Activated CD4-positive, alpha-beta memory T cell treated with anti-CD3 and anti-CD28 coated beads for 36 hours (primary cell): ENCODE measurements at regions not wholly inside any gene's neighbourhood (a gene's known extent, or its start where the extent isn't known, plus 50 kb on each side); places are given as distances from the start of the nearest gene placed in this dataset.

Experiments used
- CTCF ChIA-PET: fragments of 350-600 bp; sonication (Branson Sonifier 250); formaldehyde crosslinking; loops from one replicate; lab custom pipeline; 2021; ENCODE audit warnings: antibody characterized with exemption, inconsistent platforms; lab: Charles Lee
- POLR2A ChIA-PET: fragments of 350-600 bp; sonication (Branson Sonifier 250); formaldehyde crosslinking; loops from one replicate; lab custom pipeline; 2021; ENCODE audit warnings: antibody characterized with exemption; lab: Charles Lee
- DNase-seq: peaks from one replicate; pipeline ENCODE4 v3.0.0-alpha.2; 2020
- H3K27ac Mint-ChIP-seq: one replicate; pipeline ENCODE4 v1.8.0; 2021; ENCODE audit warnings: mixed read lengths
- H3K27me3 Mint-ChIP-seq: one replicate; pipeline ENCODE4 v1.8.0; 2021; ENCODE audit warnings: mixed read lengths
- H3K36me3 Mint-ChIP-seq: one replicate; pipeline ENCODE4 v1.8.0; 2021; ENCODE audit warnings: mixed read lengths
- H3K4me1 Mint-ChIP-seq: one replicate; pipeline ENCODE4 v1.8.0; 2021; ENCODE audit warnings: low read depth, mixed read lengths
- H3K4me3 Mint-ChIP-seq: one replicate; pipeline ENCODE4 v1.8.0; 2021; ENCODE audit warnings: mild to moderate bottlenecking, mixed read lengths
- H3K9me3 Mint-ChIP-seq: one replicate; pipeline ENCODE4 v1.8.0; 2021; ENCODE audit warnings: mixed read lengths
- intact Hi-C: fragments of 100-400 bp; cut with micrococcal nuclease; formaldehyde crosslinking; loops from one replicate; pipeline ENCODE4 v1.15.1; 2023

DNA sequence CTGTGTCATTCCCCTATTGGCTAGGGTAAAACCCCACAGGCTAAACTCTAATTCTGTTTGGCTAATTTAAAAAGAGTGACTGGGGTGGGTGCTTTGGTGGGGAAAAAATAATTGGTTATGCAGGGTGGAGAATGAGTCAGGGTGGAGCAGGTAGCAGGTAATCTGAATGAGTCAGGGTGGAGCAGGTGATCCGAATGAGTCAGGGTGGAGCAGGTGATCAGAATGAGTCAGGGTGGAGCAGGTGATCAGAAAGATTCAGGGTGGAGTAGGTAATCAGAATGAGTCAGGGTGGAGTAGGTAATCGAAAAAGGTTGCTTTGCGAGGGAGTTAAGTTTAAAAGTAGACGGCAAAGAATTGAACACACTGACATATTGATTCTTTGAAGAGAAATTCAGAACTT, 1218.8 kb upstream of the ATXN8OS start:
- intact Hi-C loops = no loop called here
- H3K9me3 Mint-ChIP-seq = peaks cover 13% of the 10 kb centered on the region
- ChIA-PET POLR2A (no interaction called here), CTCF (no interaction called here)
- H3K36me3 Mint-ChIP-seq = no peaks in the 10 kb centered on the region
- no peaks in the 10 kb centered on the region for H3K4me1 Mint-ChIP-seq
- no peak overlapping the region for H3K27ac Mint-ChIP-seq
- H3K4me3 Mint-ChIP-seq = no peak overlapping the region
- no peak for DNase-seq
- no peaks in the 10 kb centered on the region for H3K27me3 Mint-ChIP-seq

DNA sequence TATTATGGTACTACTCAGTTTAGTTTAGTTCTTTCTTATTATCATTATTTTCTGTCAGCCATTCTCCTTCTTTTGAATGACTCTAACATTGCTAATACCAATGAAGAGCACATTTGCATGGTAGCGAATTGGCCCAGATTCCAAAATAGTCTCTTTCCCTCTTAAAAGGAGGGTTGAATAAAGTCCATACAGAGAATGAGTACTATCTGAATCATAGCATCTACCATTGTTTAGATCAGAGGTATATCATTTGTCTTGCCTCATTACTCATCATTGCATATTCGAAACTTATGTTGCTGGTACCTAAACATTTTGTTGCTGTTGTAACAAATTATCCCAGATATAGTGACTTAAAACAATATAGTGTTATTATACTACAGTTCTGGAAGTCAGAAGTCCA, 1235.3 kb upstream of the ATXN8OS start:
- ChIA-PET CTCF (no interaction called here), POLR2A (no interaction called here)
- Mint-ChIP-seq H3K9me3 (peaks cover 11% of the 10 kb centered on the region), H3K36me3 (no peaks in the 10 kb centered on the region), H3K27me3 (no peaks in the 10 kb centered on the region), H3K4me1 (no peaks in the 10 kb centered on the region), H3K27ac (no peak overlapping the region), H3K4me3 (no peak overlapping the region)
- no peak for DNase-seq
- intact Hi-C loops = no loop called here

DNA sequence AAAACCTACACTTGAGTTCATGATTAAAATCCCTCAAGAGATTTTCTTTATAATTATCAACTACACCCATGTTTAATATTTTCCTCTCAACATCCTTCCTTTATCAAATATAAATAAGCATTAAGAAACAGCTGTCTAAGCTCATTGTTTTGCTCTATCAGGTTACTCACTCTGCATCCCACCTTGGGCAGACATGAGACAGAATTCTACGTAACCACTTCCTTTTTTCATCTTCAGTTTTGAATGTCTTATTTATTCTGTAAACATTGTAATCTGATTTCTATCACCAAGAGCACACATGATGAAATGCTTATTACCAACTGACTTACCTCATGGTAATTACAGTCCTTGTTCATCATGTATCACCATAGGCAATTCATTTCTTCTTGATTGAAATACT, 1256.6 kb upstream of the ATXN8OS start:
- DNase-seq = no peak
- Mint-ChIP-seq H3K36me3 (no peaks in the 10 kb centered on the region), H3K27me3 (no peaks in the 10 kb centered on the region), H3K4me1 (no peaks in the 10 kb centered on the region), H3K4me3 (no peak overlapping the region), H3K9me3 (peaks cover 19% of the 10 kb centered on the region), H3K27ac (no peak overlapping the region)
- ChIA-PET CTCF (no interaction called here), POLR2A (no interaction called here)
- intact Hi-C loops = no loop called here

DNA sequence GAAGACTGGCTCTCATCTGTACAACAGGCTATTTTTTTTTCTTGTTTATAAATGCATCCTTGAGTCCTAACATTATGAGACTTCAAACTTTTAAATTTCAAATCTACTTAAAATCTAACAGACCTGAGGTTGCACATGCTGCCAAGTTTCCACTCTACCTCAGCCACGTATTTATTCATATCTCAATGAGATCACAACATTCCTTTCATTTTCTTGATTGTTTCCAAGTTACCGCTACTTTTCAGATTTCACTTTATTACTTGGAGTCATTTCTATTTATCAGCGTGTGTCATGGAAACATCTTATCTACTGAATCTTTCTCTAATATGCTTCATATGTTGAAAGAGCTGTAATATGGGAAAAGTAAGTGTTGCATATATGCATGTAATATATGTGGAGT, 1257.5 kb upstream of the ATXN8OS start:
- CTCF ChIA-PET = no interaction called here
- H3K27me3 Mint-ChIP-seq = no peaks in the 10 kb centered on the region
- H3K27ac Mint-ChIP-seq = no peak overlapping the region
- DNase-seq = no peak
- peaks cover 20% of the 10 kb centered on the region for H3K9me3 Mint-ChIP-seq
- no peak overlapping the region for H3K4me3 Mint-ChIP-seq
- intact Hi-C loops = no loop called here
- H3K4me1 Mint-ChIP-seq = no peaks in the 10 kb centered on the region
- POLR2A ChIA-PET = no interaction called here
- H3K36me3 Mint-ChIP-seq = no peaks in the 10 kb centered on the region

DNA sequence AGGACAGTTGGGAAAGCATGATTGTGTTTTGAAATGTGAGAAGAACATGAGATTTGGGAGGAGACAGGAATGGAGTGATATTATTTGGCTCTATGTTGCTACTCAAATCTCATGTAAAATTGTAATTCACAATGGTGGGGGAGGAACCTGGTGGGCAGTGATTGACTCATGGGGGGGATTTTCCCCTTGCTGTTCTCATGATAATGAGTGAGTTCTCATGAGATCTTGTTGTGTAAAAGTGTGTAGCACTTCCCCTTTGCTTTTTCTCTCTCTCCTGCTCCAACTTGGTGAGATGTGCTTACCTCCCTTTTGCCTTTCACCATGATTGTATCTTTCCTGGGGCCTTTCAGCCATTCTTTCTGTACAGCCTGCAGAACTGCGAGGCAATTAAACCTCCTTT, 1261.0 kb upstream of the ATXN8OS start:
- Mint-ChIP-seq H3K9me3 (peaks cover 24% of the 10 kb centered on the region), H3K4me3 (no peak overlapping the region), H3K36me3 (no peaks in the 10 kb centered on the region), H3K27me3 (no peaks in the 10 kb centered on the region), H3K4me1 (no peaks in the 10 kb centered on the region), H3K27ac (no peak overlapping the region)
- POLR2A ChIA-PET = no interaction called here
- CTCF ChIA-PET = no interaction called here
- intact Hi-C loops = no loop called here
- DNase-seq = no peak

DNA sequence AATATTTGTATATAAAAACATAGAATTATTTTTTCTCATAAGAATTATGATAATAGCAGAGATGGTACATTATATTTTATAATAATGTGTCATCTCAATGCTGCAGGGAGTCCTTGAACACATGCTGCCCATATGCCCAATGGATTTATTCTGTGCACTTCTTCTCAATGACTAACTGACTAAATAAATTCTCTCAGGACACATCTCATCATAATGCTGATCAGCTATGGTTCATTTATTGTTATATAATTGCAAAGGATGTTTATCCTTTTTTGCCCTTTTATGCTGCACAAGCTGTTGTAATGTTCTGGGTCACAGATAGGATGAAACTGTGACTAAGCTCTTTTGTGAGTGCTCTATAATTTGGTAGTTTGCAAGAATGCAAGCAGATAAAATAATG, 1273.3 kb upstream of the ATXN8OS start:
- CTCF ChIA-PET = no interaction called here

DNA sequence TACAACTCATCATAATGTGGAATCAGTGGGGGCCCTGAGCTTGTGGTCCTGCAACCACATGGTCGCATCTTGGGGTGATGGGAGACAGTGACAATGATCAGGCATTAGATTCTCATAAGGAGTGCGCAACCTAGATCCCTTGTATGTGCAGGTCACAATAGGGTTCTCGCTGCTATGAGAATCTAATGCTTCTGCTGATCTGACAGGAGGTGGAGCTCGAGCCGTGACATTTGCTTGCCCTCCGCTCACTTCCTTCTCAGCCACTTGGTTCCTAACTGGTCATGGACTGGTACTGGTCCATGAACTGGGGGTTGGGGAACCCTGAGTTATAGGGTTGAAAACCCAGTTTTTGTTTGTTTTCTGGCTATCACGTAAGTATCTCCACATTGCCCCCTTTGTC, 1290.9 kb upstream of the ATXN8OS start:
- Mint-ChIP-seq H3K9me3 (peaks cover 7% of the 10 kb centered on the region), H3K36me3 (no peaks in the 10 kb centered on the region), H3K4me3 (no peak overlapping the region), H3K27ac (no peak overlapping the region), H3K4me1 (no peaks in the 10 kb centered on the region), H3K27me3 (no peaks in the 10 kb centered on the region)
- CTCF ChIA-PET = no interaction called here
- DNase-seq = no peak
- intact Hi-C loops = no loop called here
- POLR2A ChIA-PET = no interaction called here

More for the DNA sequence above, 1273.3 kb upstream of the ATXN8OS start:
- H3K4me1 Mint-ChIP-seq = no peaks in the 10 kb centered on the region
- POLR2A ChIA-PET = no interaction called here
- H3K36me3 Mint-ChIP-seq = no peaks in the 10 kb centered on the region
- H3K27me3 Mint-ChIP-seq = no peaks in the 10 kb centered on the region
- intact Hi-C loops = no loop called here
- DNase-seq = no peak
- no peak overlapping the region for H3K4me3 Mint-ChIP-seq
- H3K9me3 Mint-ChIP-seq = peaks cover 15% of the 10 kb centered on the region
- no peak overlapping the region for H3K27ac Mint-ChIP-seq

DNA sequence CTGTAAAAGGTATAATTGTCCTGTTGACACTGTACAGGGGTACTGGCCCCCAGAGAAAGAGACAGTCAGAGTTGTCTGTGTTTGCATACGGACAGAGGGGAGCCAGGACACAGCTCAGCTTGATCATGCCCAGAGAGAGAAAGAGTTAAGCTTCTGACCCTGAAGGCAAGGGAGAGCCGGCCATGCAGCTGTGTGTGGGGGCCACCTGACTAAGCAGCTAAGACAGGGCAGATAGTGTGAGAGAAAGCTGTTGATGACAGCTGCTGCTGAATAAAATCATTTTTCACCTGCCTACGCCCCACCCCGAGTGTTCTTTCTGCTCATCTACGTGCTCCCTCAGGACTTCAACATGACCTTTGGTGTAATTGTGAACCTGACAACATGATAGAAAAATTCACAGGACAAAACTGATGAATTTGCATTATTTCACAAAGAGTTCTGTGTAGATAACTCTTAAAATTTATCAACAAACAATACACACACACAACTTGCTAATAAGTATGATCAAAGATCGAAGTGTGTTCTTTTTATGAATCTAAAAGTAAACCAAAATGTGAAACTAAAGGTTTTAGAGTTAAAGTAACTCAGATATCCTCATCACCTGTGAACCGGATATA, 1294.3 kb upstream of the ATXN8OS start:
- peaks cover 6% of the 10 kb centered on the region for H3K9me3 Mint-ChIP-seq
- H3K27ac Mint-ChIP-seq = no peak overlapping the region
- ChIA-PET CTCF (no interaction called here), POLR2A (no interaction called here)
- no peak overlapping the region for H3K4me3 Mint-ChIP-seq
- H3K27me3 Mint-ChIP-seq = no peaks in the 10 kb centered on the region
- intact Hi-C loops = no loop called here
- H3K36me3 Mint-ChIP-seq = no peaks in the 10 kb centered on the region
- H3K4me1 Mint-ChIP-seq = no peaks in the 10 kb centered on the region
- no peak for DNase-seq

DNA sequence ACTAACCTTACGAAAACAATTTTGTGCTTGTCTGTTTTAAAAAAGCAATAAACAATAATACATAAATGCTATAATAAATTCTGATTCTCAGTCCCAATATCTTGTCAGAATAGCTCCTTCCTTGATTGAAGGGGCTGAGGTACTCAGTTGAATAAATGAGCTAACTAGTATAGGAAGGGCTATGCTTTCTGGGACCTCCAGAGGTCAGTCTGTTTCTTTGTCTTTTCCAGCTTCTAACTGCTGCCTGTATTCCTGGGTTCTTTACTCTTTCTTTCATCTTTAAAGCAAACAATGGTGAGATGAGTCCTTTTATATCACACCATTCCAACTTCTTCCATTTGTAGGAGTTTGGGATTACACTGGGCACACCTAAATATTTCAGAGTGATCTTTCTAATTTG, 1297.0 kb upstream of the ATXN8OS start:
- CTCF ChIA-PET = no interaction called here
- no peak for DNase-seq
- POLR2A ChIA-PET = no interaction called here
- Mint-ChIP-seq H3K27me3 (no peaks in the 10 kb centered on the region), H3K36me3 (no peaks in the 10 kb centered on the region), H3K4me1 (no peaks in the 10 kb centered on the region), H3K9me3 (peaks cover 6% of the 10 kb centered on the region), H3K4me3 (no peak overlapping the region), H3K27ac (no peak overlapping the region)
- intact Hi-C loops = no loop called here

DNA sequence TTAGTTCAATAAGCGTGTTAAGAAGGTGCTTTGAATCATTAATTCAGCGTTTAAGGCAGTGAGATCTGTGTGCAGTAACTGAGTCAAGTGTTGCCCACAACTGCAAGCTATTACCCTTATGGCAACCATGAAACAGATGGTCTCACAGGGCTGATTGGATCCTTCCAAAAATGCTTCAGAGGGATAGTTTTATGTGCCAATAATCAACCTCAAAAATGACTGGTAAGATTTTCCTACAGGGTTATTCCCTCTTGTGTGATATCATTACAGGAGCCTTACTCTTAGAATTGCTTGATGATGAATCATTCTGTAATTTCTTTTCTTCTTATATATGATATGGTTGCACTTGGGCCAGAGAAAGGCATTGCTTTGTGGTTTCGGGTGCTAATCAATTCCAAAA, 1299.2 kb upstream of the ATXN8OS start:
- H3K9me3 Mint-ChIP-seq = peaks cover 4% of the 10 kb centered on the region
- CTCF ChIA-PET = no interaction called here
- no peak for DNase-seq
- H3K27ac Mint-ChIP-seq = no peak overlapping the region
- POLR2A ChIA-PET = no interaction called here
- H3K27me3 Mint-ChIP-seq = no peaks in the 10 kb centered on the region
- no peak overlapping the region for H3K4me3 Mint-ChIP-seq
- H3K36me3 Mint-ChIP-seq = no peaks in the 10 kb centered on the region
- intact Hi-C loops = no loop called here
- H3K4me1 Mint-ChIP-seq = no peaks in the 10 kb centered on the region

DNA sequence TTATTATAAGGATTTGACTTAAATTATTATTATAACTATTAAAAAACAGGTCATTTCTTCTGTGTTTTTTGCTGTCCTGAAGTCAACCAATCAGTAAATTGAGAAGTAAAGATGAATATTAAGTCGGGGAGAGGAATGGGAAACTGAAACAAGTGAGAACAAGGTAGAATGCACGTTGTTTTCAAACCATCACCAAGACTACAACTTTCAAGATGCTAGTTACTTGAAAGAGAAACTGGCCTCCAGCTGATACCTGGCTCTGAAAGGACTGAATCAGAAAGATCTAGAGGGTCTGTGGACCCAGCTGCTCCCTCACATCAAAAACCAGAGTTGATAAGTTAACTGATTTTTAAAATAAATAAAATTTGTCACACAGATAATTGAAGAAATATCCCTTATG, 1301.5 kb upstream of the ATXN8OS start:
- intact Hi-C loops = no loop called here
- POLR2A ChIA-PET = no interaction called here
- Mint-ChIP-seq H3K4me3 (no peak overlapping the region), H3K9me3 (peaks cover 2% of the 10 kb centered on the region), H3K27me3 (no peaks in the 10 kb centered on the region), H3K27ac (no peak overlapping the region), H3K36me3 (no peaks in the 10 kb centered on the region), H3K4me1 (no peaks in the 10 kb centered on the region)
- no peak for DNase-seq
- CTCF ChIA-PET = no interaction called here

DNA sequence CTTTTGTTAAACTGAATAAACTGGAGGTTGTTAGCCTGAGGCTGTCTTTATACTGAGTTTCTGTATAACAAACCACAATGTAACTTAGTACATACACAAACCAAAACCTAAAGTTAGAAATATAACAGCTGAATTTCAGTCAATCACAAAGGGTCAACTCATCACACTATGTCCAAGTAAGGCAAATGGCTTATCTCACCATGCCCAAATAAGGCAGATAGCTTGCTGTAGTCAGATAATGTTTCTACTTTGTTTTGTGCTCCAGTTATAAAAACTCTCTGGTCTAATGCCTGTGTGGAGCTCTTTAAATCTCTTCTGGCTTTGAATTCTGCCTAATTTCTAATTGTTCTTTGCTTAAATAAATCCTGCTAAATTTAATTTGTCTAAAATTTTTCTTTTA, 1323.4 kb upstream of the ATXN8OS start:
- POLR2A ChIA-PET = no interaction called here
- Mint-ChIP-seq H3K4me1 (no peaks in the 10 kb centered on the region), H3K27ac (no peak overlapping the region), H3K4me3 (no peak overlapping the region), H3K36me3 (peaks cover 1% of the 10 kb centered on the region), H3K9me3 (peaks cover 16% of the 10 kb centered on the region), H3K27me3 (no peaks in the 10 kb centered on the region)
- CTCF ChIA-PET = no interaction called here
- no peak for DNase-seq
- intact Hi-C loops = no loop called here

DNA sequence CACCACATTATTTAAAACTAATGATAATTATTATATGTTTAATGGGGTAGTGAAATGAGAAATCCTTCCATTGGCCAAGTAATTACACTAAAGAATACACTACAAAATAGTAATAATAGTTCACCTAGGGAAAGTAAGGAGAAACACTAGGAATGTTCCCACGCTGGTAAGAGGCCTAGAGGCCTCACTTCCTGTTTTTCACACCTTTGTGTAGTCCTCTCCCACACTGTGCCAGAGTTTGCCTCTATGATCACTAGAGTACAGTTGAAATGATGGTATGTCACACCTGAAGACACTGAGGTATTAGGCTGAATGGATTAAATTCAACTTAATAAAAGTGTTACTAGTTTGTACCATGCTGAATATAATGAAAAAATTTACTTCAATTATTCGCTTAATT, 1348.0 kb upstream of the ATXN8OS start:
- intact Hi-C loops = no loop called here
- no peaks in the 10 kb centered on the region for H3K27me3 Mint-ChIP-seq
- peaks cover 14% of the 10 kb centered on the region for H3K9me3 Mint-ChIP-seq
- no peaks in the 10 kb centered on the region for H3K36me3 Mint-ChIP-seq
- no peak for DNase-seq
- CTCF ChIA-PET = no interaction called here
- H3K4me1 Mint-ChIP-seq = no peaks in the 10 kb centered on the region
- H3K27ac Mint-ChIP-seq = no peak overlapping the region
- POLR2A ChIA-PET = no interaction called here
- H3K4me3 Mint-ChIP-seq = no peak overlapping the region
